HepG2 (cell line): ENCODE measurements at regions not wholly inside any gene's neighbourhood (a gene's known extent, or its start where the extent isn't known, plus 50 kb on each side); places are given as distances from the start of the nearest gene placed in this dataset.

Source experiments
- ATAC-seq: fragments of 200-7000 bp; cut with Tn5 transposase; 3 replicates; pipeline ENCODE4 v1.9.1; 2020; ENCODE audit warnings: mild to moderate bottlenecking, moderate library complexity
- BruUV-seq: library from RNA; stranded (reverse); fragments of 400-500 nt; replicated peaks from 2 replicates; lab custom pipeline; 2021; lab: Mats Ljungman, UMichigan
- CTCF ChIA-PET: fragments of 300-600 bp; formaldehyde crosslinking; extraction: SDS; loops from one replicate; lab custom pipeline; 2021; ENCODE audit warnings: low total read pairs, inconsistent platforms, low intra/inter-chr PET ratio; lab: Yijun Ruan, JAX
- POLR2A ChIA-PET: fragments of 350-600 bp; sonication (Branson Sonifier 250); formaldehyde crosslinking; loops from one replicate; lab custom pipeline; 2020; ENCODE audit warnings: antibody characterized with exemption, inconsistent platforms; lab: Yijun Ruan, JAX
- DNase-seq: peaks from one replicate; pipeline ENCODE4 v3.0.0-alpha.2; 2015; ENCODE audit warnings: low spot score
- FAIRE-seq: peaks from 3 replicates; lab custom pipeline; 2011; peaks lifted over from hg19 to GRCh38; lab: Jason Lieb, UNC
- H2AFZ ChIP-seq: one replicate; pipeline ENCODE4 v1.6.1; 2011; ENCODE audit warnings: low read length, inconsistent platforms
- H3K27ac ChIP-seq: fragments of 300-600 bp; 3 replicates; pipeline ENCODE4 v1.8.0; 2011; ENCODE audit warnings: mixed run types, mild to moderate bottlenecking, mixed read lengths, low read length, inconsistent platforms; ENCODE audit not compliant: insufficient read depth; ENCODE audit errors: extremely low read length
- H3K27me3 ChIP-seq, 2 experiments: fragments of 200-600 bp in 1 of 2; 2 replicates in 1 of 2; 3 replicates in 1 of 2; pipeline versions ENCODE4 v1.6.0 to v1.8.0; 2011; ENCODE audit warnings: low read length in 2 of 2, mild to moderate bottlenecking in 2 of 2, moderate library complexity in 2 of 2, inconsistent platforms in 1 of 2; ENCODE audit not compliant: insufficient read depth in 2 of 2, control insufficient read depth in 1 of 2
- H3K36me3 ChIP-seq, 2 experiments: fragments of 200-600 bp in 1 of 2; replicated peaks in 1 of 2; 2 replicates in 1 of 2; 3 replicates in 1 of 2; pipeline versions ENCODE4 v1.5.1 to v1.8.0; 2011; ENCODE audit warnings: low read length in 2 of 2, inconsistent platforms in 1 of 2; ENCODE audit not compliant: insufficient read depth in 2 of 2, control insufficient read depth in 1 of 2
- H3K4me1 ChIP-seq: 2 replicates; pipeline ENCODE4 v1.5.1; 2012; ENCODE audit warnings: low read length, inconsistent platforms; ENCODE audit not compliant: insufficient read depth
- H3K4me2 ChIP-seq: 2 replicates; pipeline ENCODE4 v1.6.0; 2011; ENCODE audit warnings: low read depth, low read length, inconsistent platforms
- H3K4me3 ChIP-seq, 3 experiments: fragments of 200-600 bp in 1 of 3; sonication (generic), shearing (Covaris generic) in 1 of 3; replicated peaks in 1 of 3; 2 replicates each; pipeline ENCODE4 v1.5.1; 2011 to 2016; ENCODE audit warnings: low read length in 3 of 3, inconsistent platforms in 2 of 3, low read depth in 2 of 3, mild to moderate bottlenecking in 2 of 3, control low read depth in 1 of 3, mixed read lengths in 1 of 3; ENCODE audit not compliant: insufficient read depth in 1 of 3
- H3K79me2 ChIP-seq: one replicate; pipeline ENCODE4 v1.6.1; 2011; ENCODE audit warnings: low read length, inconsistent platforms; ENCODE audit not compliant: insufficient read depth
- H3K9ac ChIP-seq: 2 replicates; pipeline ENCODE4 v1.6.0; 2011; ENCODE audit warnings: mild to moderate bottlenecking, low read depth, low read length, inconsistent platforms; ENCODE audit not compliant: insufficient read depth
- H3K9me3 ChIP-seq: 2 replicates; pipeline ENCODE4 v1.5.1; 2012; ENCODE audit warnings: mild to moderate bottlenecking, low read length
- H4K20me1 ChIP-seq: 2 replicates; pipeline ENCODE4 v1.6.0; 2011; ENCODE audit warnings: inconsistent platforms, mild to moderate bottlenecking, low read length, moderate library complexity; ENCODE audit not compliant: insufficient read depth
- ETV6 ChIP-seq: sonication (generic); formaldehyde crosslinking; conservative IDR thresholded peaks from 2 replicates; pipeline ENCODE4 v1.4.0; 2020; ENCODE audit warnings: missing genetic modification reagents
- HES4 ChIP-seq: sonication (generic); formaldehyde crosslinking; IDR thresholded peaks from 2 replicates; pipeline ENCODE4 v1.9.0; 2021; ENCODE audit warnings: mild to moderate bottlenecking, missing genetic modification reagents, borderline replicate concordance
- HHEX ChIP-seq: IDR thresholded peaks from 2 replicates; pipeline ENCODE4 v1.6.1; 2016; ENCODE audit warnings: control low read depth
- HIVEP1 ChIP-seq: sonication (generic); formaldehyde crosslinking; IDR thresholded peaks from 2 replicates; pipeline ENCODE4 v1.4.0; 2020; ENCODE audit warnings: mild to moderate bottlenecking, missing genetic modification reagents
- NFRKB ChIP-seq: fragments of 450-650 bp; IDR thresholded peaks from 2 replicates; pipeline ENCODE4 v1.6.1; 2017
- PCBP1 ChIP-seq: fragments of 200-400 bp; formaldehyde crosslinking; IDR thresholded peaks from 2 replicates; pipeline ENCODE4 v1.6.1; 2017; ENCODE audit warnings: mild to moderate bottlenecking, low read depth, low read length, borderline replicate concordance
- RARA ChIP-seq: IDR thresholded peaks from 2 replicates; pipeline ENCODE4 v1.6.1; 2016; ENCODE audit warnings: missing genetic modification reagents, missing compliant biosample characterization
- SAP130 ChIP-seq: IDR thresholded peaks from 2 replicates; pipeline ENCODE4 v1.6.1; 2016; ENCODE audit warnings: low read depth
- ZNF329 ChIP-seq: sonication (generic); formaldehyde crosslinking; IDR thresholded peaks from 2 replicates; pipeline ENCODE4 v1.9.0; 2021; ENCODE audit warnings: low read depth, mild to moderate bottlenecking, missing genetic modification reagents
- ZNF746 ChIP-seq: sonication (generic); formaldehyde crosslinking; IDR thresholded peaks from 2 replicates; pipeline ENCODE4 v1.8.0; 2022; ENCODE audit warnings: mild to moderate bottlenecking, missing genetic modification reagents
- ZNF841 ChIP-seq: sonication (generic); formaldehyde crosslinking; IDR thresholded peaks from 2 replicates; pipeline ENCODE4 v1.8.1; 2023; ENCODE audit warnings: missing genetic modification reagents, borderline replicate concordance
- in situ Hi-C: cut with HindIII; loops from 2 replicates; pipeline ENCODE4 v1.10.0; 2017; ENCODE audit warnings: low pct_unique_long_range_greater_than_20kb; ENCODE audit not compliant: extremely low pct_ligation_motif_present
- intact Hi-C: fragments of 100-400 bp; cut with micrococcal nuclease; formaldehyde crosslinking; loops from one replicate; pipeline ENCODE4 v1.10.0; 2022; ENCODE audit not compliant: unreplicated experiment
- TF ChIP-seq, protein P1 (sequence below): fragments of 450-650 bp; IDR thresholded peaks from 2 replicates; pipeline ENCODE4 v1.6.1; 2017
- TF ChIP-seq, protein P2 (sequence below): sonication (generic); formaldehyde crosslinking; IDR thresholded peaks from 2 replicates; pipeline ENCODE4 v1.4.0; 2020; ENCODE audit warnings: missing genetic modification reagents
- TF ChIP-seq, protein P3 (sequence below): sonication (generic); formaldehyde crosslinking; IDR thresholded peaks from 2 replicates; pipeline ENCODE4 v1.4.0; 2020; ENCODE audit warnings: mild to moderate bottlenecking, missing genetic modification reagents

DNA sequence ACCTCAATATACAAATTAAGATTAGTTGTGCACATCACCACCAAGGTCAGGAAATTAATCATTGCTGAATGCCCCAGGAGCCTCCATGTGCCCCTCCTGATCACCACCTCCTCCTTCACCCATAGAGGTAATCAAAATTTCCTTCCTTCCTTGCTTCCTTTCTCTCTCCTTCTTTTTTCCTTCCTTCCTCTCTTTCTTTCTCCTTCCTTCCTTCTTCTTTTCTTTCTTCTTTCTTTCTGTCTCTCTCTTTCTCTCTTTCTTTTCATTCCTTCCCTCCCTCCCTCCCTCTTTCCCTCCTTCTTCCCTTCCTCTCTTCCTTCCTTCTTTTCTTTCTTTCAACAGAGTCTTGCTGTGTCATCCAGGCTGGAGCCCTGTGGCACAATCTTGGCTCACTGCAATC is 67.9 kb upstream of the FTH1 start:
- Histone ChIP-seq H3K27me3 (peaks cover 0 to 9% of the 10 kb centered on the region in 2 experiments; a peak in 3 of 5 replicates), H3K4me3 (no peak overlapping the region), H3K4me1 (peaks cover 21% of the 10 kb centered on the region), H3K4me2 (no peak overlapping the region), H2AFZ (no peak overlapping the region), H3K9ac (no peak overlapping the region), H3K27ac (no peak overlapping the region), H3K36me3 (no peaks in the 10 kb centered on the region)
- in situ Hi-C loops (no loop called here), intact Hi-C loops (no loop called here)
- DNase-seq (no peak), ATAC-seq (no peak)
- BruUV-seq: no TSS peak
- TF ChIP-seq NFRKB (no peak), SAP130 (CRISPR knock-in tag) (no peak), ETV6 (no peak), ZNF841 (CRISPR knock-in tag) (no peak), HES4 (CRISPR knock-in tag) (no peak), RARA (CRISPR knock-in tag) (no peak), HHEX (no peak), ZNF329 (CRISPR knock-in tag) (no peak), ZNF746 (CRISPR knock-in tag) (no peak), PCBP1 (no peak), HIVEP1 (CRISPR knock-in tag) (no peak)
- TF ChIP-seq, protein P1, sequence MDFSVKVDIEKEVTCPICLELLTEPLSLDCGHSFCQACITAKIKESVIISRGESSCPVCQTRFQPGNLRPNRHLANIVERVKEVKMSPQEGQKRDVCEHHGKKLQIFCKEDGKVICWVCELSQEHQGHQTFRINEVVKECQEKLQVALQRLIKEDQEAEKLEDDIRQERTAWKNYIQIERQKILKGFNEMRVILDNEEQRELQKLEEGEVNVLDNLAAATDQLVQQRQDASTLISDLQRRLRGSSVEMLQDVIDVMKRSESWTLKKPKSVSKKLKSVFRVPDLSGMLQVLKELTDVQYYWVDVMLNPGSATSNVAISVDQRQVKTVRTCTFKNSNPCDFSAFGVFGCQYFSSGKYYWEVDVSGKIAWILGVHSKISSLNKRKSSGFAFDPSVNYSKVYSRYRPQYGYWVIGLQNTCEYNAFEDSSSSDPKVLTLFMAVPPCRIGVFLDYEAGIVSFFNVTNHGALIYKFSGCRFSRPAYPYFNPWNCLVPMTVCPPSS: no peak
- TF ChIP-seq, protein P2, sequence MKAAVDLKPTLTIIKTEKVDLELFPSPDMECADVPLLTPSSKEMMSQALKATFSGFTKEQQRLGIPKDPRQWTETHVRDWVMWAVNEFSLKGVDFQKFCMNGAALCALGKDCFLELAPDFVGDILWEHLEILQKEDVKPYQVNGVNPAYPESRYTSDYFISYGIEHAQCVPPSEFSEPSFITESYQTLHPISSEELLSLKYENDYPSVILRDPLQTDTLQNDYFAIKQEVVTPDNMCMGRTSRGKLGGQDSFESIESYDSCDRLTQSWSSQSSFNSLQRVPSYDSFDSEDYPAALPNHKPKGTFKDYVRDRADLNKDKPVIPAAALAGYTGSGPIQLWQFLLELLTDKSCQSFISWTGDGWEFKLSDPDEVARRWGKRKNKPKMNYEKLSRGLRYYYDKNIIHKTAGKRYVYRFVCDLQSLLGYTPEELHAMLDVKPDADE (CRISPR knock-in tag): no peak
- TF ChIP-seq, protein P3, sequence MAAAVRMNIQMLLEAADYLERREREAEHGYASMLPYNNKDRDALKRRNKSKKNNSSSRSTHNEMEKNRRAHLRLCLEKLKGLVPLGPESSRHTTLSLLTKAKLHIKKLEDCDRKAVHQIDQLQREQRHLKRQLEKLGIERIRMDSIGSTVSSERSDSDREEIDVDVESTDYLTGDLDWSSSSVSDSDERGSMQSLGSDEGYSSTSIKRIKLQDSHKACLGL: no peak
- TF ChIP-seq, all 625 proteins: peak for 0
- ChIA-PET POLR2A (no interaction called here), CTCF (no interaction called here)
- FAIRE-seq: no peak
- Histone ChIP-seq H3K9me3 (no peaks in the 10 kb centered on the region), H3K79me2 (no peaks in the 10 kb centered on the region), H4K20me1 (no peaks in the 10 kb centered on the region)
